Loucy (cell line): ENCODE measurements at regions not wholly inside any gene's neighbourhood (a gene's known extent, or its start where the extent isn't known, plus 50 kb on each side); places are given as distances from the start of the nearest gene placed in this dataset.

Experiments used
- H2AFZ ChIP-seq: fragments of 200-600 bp; sonication (generic); 2 replicates; pipeline ENCODE4 v1.6.0; 2016; ENCODE audit warnings: antibody characterized with exemption, mild to moderate bottlenecking, low read length, moderate library complexity
- H3F3A ChIP-seq: fragments of 200-600 bp; 2 replicates; pipeline ENCODE4 v1.6.0; 2016; ENCODE audit warnings: antibody characterized with exemption, low read depth, mild to moderate bottlenecking
- H3K27me3 ChIP-seq: fragments of 200-600 bp; sonication (generic); 2 replicates; pipeline ENCODE4 v1.6.1; 2014; ENCODE audit warnings: low read length, mild to moderate bottlenecking; ENCODE audit not compliant: insufficient read depth, poor library complexity, severe bottlenecking
- H3K36me3 ChIP-seq: fragments of 200-600 bp; sonication (generic); 2 replicates; pipeline ENCODE4 v1.6.1; 2016; ENCODE audit warnings: low read length; ENCODE audit not compliant: insufficient read depth
- H3K4me1 ChIP-seq: fragments of 200-600 bp; sonication (generic); 2 replicates; pipeline ENCODE4 v1.5.1; 2014; ENCODE audit warnings: low read length, mild to moderate bottlenecking; ENCODE audit not compliant: insufficient read depth, poor library complexity, severe bottlenecking
- H3K4me2 ChIP-seq: fragments of 200-600 bp; sonication (generic); 2 replicates; pipeline ENCODE4 v1.6.0; 2014; ENCODE audit warnings: antibody characterized with exemption, low read length, low read depth, mild to moderate bottlenecking; ENCODE audit not compliant: poor library complexity, severe bottlenecking
- H3K4me3 ChIP-seq: fragments of 200-600 bp; sonication (generic); 2 replicates; pipeline ENCODE4 v1.5.1; 2014; ENCODE audit warnings: low read length, mild to moderate bottlenecking, mixed read lengths; ENCODE audit not compliant: poor library complexity, severe bottlenecking
- H3K79me2 ChIP-seq: fragments of 200-600 bp; sonication (generic); 2 replicates; pipeline ENCODE4 v1.6.1; 2014; ENCODE audit warnings: low read length; ENCODE audit not compliant: insufficient read depth
- H3K9ac ChIP-seq: fragments of 200-600 bp; sonication (generic); 2 replicates; pipeline ENCODE4 v1.6.0; 2014; ENCODE audit warnings: mild to moderate bottlenecking, low read depth, low read length, moderate library complexity; ENCODE audit not compliant: poor library complexity, severe bottlenecking
- H3K9me2 ChIP-seq: fragments of 200-600 bp; sonication (generic); replicated peaks from 2 replicates; pipeline ENCODE4 v1.6.1; 2016; ENCODE audit warnings: low read depth, low read length, mixed read lengths
- H3K9me3 ChIP-seq: fragments of 200-600 bp; sonication (generic); 2 replicates; pipeline ENCODE4 v1.6.1; 2014; ENCODE audit warnings: mild to moderate bottlenecking, antibody characterized with exemption, low read length, low read depth; ENCODE audit not compliant: insufficient read depth
- H4K20me1 ChIP-seq: fragments of 200-600 bp; sonication (generic); 2 replicates; pipeline ENCODE4 v1.6.0; 2014; ENCODE audit warnings: antibody characterized with exemption, low read length, mild to moderate bottlenecking; ENCODE audit not compliant: insufficient read depth, poor library complexity, severe bottlenecking
- CTCF ChIP-seq: fragments of 200-600 bp; sonication (generic); conservative IDR thresholded peaks from 2 replicates; pipeline ENCODE4 v1.5.1; 2014; ENCODE audit warnings: mild to moderate bottlenecking, antibody characterized with exemption, low read length
- EZH2phosphoT487 ChIP-seq: fragments of 200-600 bp; IDR thresholded peaks from 2 replicates; pipeline ENCODE4 v1.6.1; 2018; ENCODE audit warnings: antibody characterized with exemption, mild to moderate bottlenecking, moderate library complexity, borderline replicate concordance

GRCh38 chr1:229087339-229087738 lies 183.6 kb upstream of the RAB4A start:
- H3K36me3 ChIP-seq, result no peaks in the 10 kb centered on the region
- TF ChIP-seq EZH2phosphoT487, result no peak
- no peak for TF ChIP-seq CTCF
- no peaks in the 10 kb centered on the region for H3K79me2 ChIP-seq
- no peaks in the 10 kb centered on the region for H3K27me3 ChIP-seq
- no peak overlapping the region for H2AFZ ChIP-seq
- H3K9me2 ChIP-seq, result no peaks in the 10 kb centered on the region
- H3F3A ChIP-seq, result no peaks in the 10 kb centered on the region
- H3K4me2 ChIP-seq, result no peak overlapping the region
- H3K4me1 ChIP-seq, result no peaks in the 10 kb centered on the region
- H4K20me1 ChIP-seq, result no peaks in the 10 kb centered on the region
- H3K4me3 ChIP-seq, result no peak overlapping the region
- H3K9ac ChIP-seq, result no peak overlapping the region
- H3K9me3 ChIP-seq, result peaks cover 4% of the 10 kb centered on the region; the same call in 1 of the 2 replicates

- Histone ChIP-seq H3K27me3 (no peaks in the 10 kb centered on the region), H3K9me2 (no peaks in the 10 kb centered on the region), H4K20me1 (no peaks in the 10 kb centered on the region), H3K79me2 (no peaks in the 10 kb centered on the region), H3K4me1 (no peaks in the 10 kb centered on the region), H3K4me2 (no peak overlapping the region), H3K4me3 (no peak overlapping the region), H3K9me3 (no peaks in the 10 kb centered on the region; the same call in 1 of the 2 replicates), H2AFZ (no peak overlapping the region), H3F3A (no peaks in the 10 kb centered on the region), H3K36me3 (no peaks in the 10 kb centered on the region), H3K9ac (no peak overlapping the region)
- TF ChIP-seq EZH2phosphoT487 (no peak), CTCF (no peak)
Measured at GRCh38 chr1:229087906-229088305, 183.0 kb upstream of the RAB4A start.

GRCh38 chr1:229088711-229089110 lies 182.2 kb upstream of the RAB4A start:
- no peak for TF ChIP-seq EZH2phosphoT487
- TF ChIP-seq CTCF, result no peak
- Histone ChIP-seq H3K9ac (no peak overlapping the region), H3F3A (no peaks in the 10 kb centered on the region), H2AFZ (no peak overlapping the region), H3K36me3 (no peaks in the 10 kb centered on the region), H3K4me3 (no peak overlapping the region), H3K9me3 (no peaks in the 10 kb centered on the region), H3K9me2 (no peaks in the 10 kb centered on the region), H3K4me2 (no peak overlapping the region), H3K79me2 (no peaks in the 10 kb centered on the region), H3K27me3 (no peaks in the 10 kb centered on the region), H3K4me1 (no peaks in the 10 kb centered on the region), H4K20me1 (no peaks in the 10 kb centered on the region)
